ENCODE measurements at regions not wholly inside any gene's neighbourhood (a gene's known extent, or its start where the extent isn't known, plus 50 kb on each side); places are given as distances from the start of the nearest gene placed in this dataset.

DNA sequence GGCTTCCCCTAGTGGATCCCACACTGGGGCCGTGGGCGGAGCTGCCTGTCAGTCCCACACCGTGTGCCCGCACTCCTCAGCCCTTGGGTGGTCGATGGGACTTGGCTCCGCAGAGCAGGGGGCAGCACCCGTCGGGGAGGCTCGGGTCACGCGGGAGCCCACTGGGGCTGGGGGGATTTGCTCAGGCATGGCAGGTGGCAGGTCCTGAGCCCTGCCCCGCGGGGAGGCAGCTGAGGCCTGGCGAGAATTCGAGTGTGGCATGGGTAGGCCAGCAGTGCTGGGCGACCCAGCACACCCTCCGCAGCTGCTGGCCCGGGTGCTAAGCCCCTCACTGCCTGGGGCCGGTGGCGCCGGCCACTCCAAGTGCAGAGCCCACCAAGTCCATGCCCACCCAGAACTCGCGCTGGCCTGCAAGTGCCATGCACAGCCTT lies 481.7 kb upstream of the PRR20A start (continued):
- TF ChIP-seq, protein P1, sequence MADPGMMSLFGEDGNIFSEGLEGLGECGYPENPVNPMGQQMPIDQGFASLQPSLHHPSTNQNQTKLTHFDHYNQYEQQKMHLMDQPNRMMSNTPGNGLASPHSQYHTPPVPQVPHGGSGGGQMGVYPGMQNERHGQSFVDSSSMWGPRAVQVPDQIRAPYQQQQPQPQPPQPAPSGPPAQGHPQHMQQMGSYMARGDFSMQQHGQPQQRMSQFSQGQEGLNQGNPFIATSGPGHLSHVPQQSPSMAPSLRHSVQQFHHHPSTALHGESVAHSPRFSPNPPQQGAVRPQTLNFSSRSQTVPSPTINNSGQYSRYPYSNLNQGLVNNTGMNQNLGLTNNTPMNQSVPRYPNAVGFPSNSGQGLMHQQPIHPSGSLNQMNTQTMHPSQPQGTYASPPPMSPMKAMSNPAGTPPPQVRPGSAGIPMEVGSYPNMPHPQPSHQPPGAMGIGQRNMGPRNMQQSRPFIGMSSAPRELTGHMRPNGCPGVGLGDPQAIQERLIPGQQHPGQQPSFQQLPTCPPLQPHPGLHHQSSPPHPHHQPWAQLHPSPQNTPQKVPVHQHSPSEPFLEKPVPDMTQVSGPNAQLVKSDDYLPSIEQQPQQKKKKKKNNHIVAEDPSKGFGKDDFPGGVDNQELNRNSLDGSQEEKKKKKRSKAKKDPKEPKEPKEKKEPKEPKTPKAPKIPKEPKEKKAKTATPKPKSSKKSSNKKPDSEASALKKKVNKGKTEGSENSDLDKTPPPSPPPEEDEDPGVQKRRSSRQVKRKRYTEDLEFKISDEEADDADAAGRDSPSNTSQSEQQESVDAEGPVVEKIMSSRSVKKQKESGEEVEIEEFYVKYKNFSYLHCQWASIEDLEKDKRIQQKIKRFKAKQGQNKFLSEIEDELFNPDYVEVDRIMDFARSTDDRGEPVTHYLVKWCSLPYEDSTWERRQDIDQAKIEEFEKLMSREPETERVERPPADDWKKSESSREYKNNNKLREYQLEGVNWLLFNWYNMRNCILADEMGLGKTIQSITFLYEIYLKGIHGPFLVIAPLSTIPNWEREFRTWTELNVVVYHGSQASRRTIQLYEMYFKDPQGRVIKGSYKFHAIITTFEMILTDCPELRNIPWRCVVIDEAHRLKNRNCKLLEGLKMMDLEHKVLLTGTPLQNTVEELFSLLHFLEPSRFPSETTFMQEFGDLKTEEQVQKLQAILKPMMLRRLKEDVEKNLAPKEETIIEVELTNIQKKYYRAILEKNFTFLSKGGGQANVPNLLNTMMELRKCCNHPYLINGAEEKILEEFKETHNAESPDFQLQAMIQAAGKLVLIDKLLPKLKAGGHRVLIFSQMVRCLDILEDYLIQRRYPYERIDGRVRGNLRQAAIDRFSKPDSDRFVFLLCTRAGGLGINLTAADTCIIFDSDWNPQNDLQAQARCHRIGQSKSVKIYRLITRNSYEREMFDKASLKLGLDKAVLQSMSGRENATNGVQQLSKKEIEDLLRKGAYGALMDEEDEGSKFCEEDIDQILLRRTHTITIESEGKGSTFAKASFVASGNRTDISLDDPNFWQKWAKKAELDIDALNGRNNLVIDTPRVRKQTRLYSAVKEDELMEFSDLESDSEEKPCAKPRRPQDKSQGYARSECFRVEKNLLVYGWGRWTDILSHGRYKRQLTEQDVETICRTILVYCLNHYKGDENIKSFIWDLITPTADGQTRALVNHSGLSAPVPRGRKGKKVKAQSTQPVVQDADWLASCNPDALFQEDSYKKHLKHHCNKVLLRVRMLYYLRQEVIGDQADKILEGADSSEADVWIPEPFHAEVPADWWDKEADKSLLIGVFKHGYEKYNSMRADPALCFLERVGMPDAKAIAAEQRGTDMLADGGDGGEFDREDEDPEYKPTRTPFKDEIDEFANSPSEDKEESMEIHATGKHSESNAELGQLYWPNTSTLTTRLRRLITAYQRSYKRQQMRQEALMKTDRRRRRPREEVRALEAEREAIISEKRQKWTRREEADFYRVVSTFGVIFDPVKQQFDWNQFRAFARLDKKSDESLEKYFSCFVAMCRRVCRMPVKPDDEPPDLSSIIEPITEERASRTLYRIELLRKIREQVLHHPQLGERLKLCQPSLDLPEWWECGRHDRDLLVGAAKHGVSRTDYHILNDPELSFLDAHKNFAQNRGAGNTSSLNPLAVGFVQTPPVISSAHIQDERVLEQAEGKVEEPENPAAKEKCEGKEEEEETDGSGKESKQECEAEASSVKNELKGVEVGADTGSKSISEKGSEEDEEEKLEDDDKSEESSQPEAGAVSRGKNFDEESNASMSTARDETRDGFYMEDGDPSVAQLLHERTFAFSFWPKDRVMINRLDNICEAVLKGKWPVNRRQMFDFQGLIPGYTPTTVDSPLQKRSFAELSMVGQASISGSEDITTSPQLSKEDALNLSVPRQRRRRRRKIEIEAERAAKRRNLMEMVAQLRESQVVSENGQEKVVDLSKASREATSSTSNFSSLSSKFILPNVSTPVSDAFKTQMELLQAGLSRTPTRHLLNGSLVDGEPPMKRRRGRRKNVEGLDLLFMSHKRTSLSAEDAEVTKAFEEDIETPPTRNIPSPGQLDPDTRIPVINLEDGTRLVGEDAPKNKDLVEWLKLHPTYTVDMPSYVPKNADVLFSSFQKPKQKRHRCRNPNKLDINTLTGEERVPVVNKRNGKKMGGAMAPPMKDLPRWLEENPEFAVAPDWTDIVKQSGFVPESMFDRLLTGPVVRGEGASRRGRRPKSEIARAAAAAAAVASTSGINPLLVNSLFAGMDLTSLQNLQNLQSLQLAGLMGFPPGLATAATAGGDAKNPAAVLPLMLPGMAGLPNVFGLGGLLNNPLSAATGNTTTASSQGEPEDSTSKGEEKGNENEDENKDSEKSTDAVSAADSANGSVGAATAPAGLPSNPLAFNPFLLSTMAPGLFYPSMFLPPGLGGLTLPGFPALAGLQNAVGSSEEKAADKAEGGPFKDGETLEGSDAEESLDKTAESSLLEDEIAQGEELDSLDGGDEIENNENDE (IDR thresholded peaks at IDR 0.05; ENCODE audit: insufficient replicate concordance, low read length): no peak
- TF ChIP-seq GABPA (IDR thresholded peaks at IDR 0.05; ENCODE audit: borderline replicate concordance, insufficient read depth, low read length): no peak
- TF ChIP-seq BACH1 (IDR thresholded peaks at IDR 0.05; ENCODE audit: low read length): no peak
- TF ChIP-seq, protein P2, sequence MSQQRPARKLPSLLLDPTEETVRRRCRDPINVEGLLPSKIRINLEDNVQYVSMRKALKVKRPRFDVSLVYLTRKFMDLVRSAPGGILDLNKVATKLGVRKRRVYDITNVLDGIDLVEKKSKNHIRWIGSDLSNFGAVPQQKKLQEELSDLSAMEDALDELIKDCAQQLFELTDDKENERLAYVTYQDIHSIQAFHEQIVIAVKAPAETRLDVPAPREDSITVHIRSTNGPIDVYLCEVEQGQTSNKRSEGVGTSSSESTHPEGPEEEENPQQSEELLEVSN (IDR thresholded peaks at IDR 0.05): no peak
- TF ChIP-seq SP1 (IDR thresholded peaks at IDR 0.05; ENCODE audit: low read depth, low read length): no peak
- TF ChIP-seq TCF12 (IDR thresholded peaks at IDR 0.05; ENCODE audit: low read depth, low read length): no peak
- TF ChIP-seq, protein P3, sequence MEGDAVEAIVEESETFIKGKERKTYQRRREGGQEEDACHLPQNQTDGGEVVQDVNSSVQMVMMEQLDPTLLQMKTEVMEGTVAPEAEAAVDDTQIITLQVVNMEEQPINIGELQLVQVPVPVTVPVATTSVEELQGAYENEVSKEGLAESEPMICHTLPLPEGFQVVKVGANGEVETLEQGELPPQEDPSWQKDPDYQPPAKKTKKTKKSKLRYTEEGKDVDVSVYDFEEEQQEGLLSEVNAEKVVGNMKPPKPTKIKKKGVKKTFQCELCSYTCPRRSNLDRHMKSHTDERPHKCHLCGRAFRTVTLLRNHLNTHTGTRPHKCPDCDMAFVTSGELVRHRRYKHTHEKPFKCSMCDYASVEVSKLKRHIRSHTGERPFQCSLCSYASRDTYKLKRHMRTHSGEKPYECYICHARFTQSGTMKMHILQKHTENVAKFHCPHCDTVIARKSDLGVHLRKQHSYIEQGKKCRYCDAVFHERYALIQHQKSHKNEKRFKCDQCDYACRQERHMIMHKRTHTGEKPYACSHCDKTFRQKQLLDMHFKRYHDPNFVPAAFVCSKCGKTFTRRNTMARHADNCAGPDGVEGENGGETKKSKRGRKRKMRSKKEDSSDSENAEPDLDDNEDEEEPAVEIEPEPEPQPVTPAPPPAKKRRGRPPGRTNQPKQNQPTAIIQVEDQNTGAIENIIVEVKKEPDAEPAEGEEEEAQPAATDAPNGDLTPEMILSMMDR (IDR thresholded peaks at IDR 0.05; ENCODE audit: control extremely low read depth in 1 of 3, insufficient read depth in 1 of 3, low read depth in 1 of 3, low read length in 3 of 3): no peak
- TF ChIP-seq, protein P4, sequence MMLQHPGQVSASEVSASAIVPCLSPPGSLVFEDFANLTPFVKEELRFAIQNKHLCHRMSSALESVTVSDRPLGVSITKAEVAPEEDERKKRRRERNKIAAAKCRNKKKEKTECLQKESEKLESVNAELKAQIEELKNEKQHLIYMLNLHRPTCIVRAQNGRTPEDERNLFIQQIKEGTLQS (IDR thresholded peaks at IDR 0.05; ENCODE audit: insufficient read depth, low read depth, low read length): no peak

All from H1 (cell line).